ENCODE measurements at regions not wholly inside any gene's neighbourhood (a gene's known extent, or its start where the extent isn't known, plus 50 kb on each side); places are given as distances from the start of the nearest gene placed in this dataset.
"Not testable (repeated sequence)": the region's sequence is repeated elsewhere in the genome, so short reads cannot be mapped to it uniquely, and the experiment has no call there.

GRCh38 chr2:89795530-89795929 is 1104.1 kb downstream of the RPIA start:
- TF ChIP-seq POLR2A, POLR2AphosphoS5, EP300 (IDR thresholded peaks at IDR 0.05): not testable (repeated sequence)
- TF ChIP-seq, protein P1, sequence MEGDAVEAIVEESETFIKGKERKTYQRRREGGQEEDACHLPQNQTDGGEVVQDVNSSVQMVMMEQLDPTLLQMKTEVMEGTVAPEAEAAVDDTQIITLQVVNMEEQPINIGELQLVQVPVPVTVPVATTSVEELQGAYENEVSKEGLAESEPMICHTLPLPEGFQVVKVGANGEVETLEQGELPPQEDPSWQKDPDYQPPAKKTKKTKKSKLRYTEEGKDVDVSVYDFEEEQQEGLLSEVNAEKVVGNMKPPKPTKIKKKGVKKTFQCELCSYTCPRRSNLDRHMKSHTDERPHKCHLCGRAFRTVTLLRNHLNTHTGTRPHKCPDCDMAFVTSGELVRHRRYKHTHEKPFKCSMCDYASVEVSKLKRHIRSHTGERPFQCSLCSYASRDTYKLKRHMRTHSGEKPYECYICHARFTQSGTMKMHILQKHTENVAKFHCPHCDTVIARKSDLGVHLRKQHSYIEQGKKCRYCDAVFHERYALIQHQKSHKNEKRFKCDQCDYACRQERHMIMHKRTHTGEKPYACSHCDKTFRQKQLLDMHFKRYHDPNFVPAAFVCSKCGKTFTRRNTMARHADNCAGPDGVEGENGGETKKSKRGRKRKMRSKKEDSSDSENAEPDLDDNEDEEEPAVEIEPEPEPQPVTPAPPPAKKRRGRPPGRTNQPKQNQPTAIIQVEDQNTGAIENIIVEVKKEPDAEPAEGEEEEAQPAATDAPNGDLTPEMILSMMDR (IDR thresholded peaks at IDR 0.05), result not testable (repeated sequence)

Measured in suprapubic skin (tissue), 4 donors.